ENCODE measurements at regions not wholly inside any gene's neighbourhood (a gene's known extent, or its start where the extent isn't known, plus 50 kb on each side); places are given as distances from the start of the nearest gene placed in this dataset.

DNA sequence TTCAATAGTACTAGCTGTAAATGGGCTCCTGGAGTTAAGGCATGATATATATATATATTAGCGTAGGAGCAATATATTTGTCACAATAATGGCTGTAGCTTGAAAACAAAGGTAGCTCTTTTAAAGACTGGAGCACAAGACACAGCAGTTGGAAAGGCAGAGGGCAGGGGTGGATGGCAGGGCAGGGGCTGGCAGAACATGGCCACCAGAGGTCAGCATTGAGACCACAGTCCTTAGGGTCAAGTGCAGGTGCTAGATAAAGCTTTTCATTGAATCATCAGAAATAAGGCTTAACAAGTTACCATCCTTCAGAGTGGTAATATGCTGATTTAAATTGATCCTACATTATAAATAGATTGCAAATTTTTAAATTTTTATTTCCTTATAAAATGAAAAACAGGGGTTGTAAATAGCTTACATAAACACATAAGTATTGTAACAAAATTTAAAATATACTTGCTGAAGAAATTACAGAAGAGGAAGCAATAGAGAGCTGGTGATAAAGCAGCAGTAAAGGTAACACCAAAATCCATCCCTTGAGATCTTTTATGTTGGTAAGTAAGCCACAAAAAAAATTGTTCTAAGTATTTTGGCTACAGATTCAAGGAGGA lies 161.2 kb upstream of the PIEZO2 start:
- no peak overlapping the region for H3K27ac ChIP-seq
- no peak for TF ChIP-seq ZFX (IDR thresholded peaks at IDR 0.05)
- TF ChIP-seq, protein P1, sequence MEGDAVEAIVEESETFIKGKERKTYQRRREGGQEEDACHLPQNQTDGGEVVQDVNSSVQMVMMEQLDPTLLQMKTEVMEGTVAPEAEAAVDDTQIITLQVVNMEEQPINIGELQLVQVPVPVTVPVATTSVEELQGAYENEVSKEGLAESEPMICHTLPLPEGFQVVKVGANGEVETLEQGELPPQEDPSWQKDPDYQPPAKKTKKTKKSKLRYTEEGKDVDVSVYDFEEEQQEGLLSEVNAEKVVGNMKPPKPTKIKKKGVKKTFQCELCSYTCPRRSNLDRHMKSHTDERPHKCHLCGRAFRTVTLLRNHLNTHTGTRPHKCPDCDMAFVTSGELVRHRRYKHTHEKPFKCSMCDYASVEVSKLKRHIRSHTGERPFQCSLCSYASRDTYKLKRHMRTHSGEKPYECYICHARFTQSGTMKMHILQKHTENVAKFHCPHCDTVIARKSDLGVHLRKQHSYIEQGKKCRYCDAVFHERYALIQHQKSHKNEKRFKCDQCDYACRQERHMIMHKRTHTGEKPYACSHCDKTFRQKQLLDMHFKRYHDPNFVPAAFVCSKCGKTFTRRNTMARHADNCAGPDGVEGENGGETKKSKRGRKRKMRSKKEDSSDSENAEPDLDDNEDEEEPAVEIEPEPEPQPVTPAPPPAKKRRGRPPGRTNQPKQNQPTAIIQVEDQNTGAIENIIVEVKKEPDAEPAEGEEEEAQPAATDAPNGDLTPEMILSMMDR (conservative IDR thresholded peaks at IDR 0.05) = peak; percentile 93

DNA sequence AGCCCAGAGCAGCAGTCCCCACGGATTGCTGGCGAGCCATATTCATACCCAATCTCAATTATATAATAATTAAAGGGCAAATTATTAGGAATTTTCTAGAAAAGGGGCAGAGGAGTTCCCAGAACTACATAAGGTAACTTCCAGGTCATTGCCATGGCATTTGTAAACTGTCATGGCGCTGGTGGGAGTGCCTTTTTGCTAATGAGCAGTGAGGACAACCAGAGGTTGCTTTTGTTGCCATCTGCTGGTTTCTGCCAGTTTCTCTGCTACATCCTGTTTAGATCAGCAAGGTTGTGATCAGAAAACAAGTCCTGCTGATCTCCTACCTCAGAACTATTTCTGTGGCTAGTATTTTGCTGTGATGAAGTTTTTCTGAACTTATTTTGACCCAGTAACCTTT lies 159.8 kb upstream of the PIEZO2 start:
- TF ChIP-seq, protein P1 (conservative IDR thresholded peaks at IDR 0.05) = peak; percentile 7; the same call in 1 of the 2 replicates
- no peak for TF ChIP-seq ZFX (IDR thresholded peaks at IDR 0.05)
- H3K27ac ChIP-seq = no peak overlapping the region

DNA sequence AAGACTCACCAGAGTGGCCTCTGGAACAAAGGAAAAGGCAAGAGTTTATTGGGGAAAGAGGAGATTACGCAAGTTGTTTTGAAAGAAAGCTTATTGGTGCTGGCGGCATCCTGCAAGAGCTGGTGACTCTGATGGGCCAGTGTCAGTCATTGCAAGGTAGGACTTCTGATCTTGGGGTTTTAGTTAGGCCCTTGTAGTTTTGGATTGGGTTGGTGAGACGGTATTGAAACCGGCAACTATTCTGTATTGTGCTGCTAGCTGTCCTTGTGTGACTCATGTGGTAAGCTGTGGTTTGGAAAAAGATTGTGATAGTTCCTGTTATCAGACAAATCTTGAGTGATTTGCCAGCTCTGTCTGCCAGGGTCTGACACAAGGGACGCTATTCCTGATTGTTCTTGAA lies 159.1 kb upstream of the PIEZO2 start:
- no peak for TF ChIP-seq ZFX (IDR thresholded peaks at IDR 0.05)
- TF ChIP-seq, protein P1 (conservative IDR thresholded peaks at IDR 0.05) = no peak
- no peak overlapping the region for H3K27ac ChIP-seq

DNA sequence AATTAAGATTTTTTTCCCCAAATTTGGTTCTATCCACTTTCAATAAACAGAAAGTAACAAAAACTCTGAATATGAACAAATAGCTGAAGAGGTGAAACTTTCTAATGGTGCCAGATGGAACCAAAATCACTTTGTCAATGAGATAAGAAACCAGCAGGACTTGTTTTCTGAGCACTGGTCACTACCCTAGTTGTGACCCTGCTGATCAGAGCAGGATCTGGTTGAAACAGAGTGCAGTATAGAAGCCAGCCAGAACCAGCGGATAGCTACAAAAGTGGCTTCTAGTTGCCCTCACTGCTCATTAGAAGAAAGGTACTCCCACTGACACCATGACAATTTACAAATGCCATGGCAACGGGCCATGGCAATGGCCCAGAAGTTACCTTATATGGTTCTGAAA lies 158.3 kb upstream of the PIEZO2 start:
- H3K27ac ChIP-seq = no peak overlapping the region; the same call in 1 of the 2 replicates
- TF ChIP-seq ZFX (IDR thresholded peaks at IDR 0.05) = no peak
- TF ChIP-seq, protein P1 (conservative IDR thresholded peaks at IDR 0.05) = no peak

DNA sequence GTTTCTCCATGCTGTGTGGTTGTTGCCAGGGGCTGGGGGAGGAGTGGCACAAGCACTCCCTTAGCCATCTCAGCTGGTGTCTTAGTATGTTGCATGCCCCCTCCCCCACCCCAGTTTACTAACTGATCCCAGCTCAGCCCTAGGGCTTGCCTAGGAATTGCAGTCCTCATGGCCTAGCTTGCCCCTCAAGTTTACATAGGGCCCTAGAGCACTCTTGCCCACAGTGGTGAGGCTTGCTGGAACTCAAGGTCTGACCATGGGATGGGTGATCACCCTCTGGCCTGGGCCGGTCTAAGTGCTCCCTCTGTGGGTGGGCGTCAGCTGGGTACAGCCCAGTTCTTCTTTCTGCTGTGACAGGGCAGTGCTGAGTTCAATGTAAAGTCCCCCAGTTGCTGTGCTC lies 156.1 kb upstream of the PIEZO2 start:
- TF ChIP-seq ZFX (IDR thresholded peaks at IDR 0.05) = no peak
- TF ChIP-seq, protein P1 (conservative IDR thresholded peaks at IDR 0.05) = no peak
- no peak overlapping the region for H3K27ac ChIP-seq

DNA sequence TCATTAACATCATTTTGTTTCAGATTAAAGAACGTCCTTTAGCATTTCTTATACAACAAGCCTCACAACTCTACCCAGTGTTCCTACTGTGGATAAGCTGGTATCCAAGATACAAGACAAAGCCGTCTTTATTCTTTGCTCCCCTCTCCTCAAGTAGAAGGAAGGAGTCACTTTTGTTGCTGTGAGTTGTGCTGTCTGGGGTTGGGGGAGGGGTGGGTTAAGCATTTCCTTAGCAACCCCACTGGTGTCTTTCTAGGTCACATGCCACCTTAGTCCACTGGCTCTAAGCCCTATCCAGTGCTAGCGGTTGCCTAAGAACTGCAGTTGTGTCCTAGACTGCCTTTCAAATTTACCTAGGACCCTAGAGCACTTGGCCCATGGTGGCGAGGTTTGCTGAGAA lies 155.6 kb upstream of the PIEZO2 start:
- no peak for TF ChIP-seq ZFX (IDR thresholded peaks at IDR 0.05)
- TF ChIP-seq, protein P1 (conservative IDR thresholded peaks at IDR 0.05) = no peak
- no peak overlapping the region for H3K27ac ChIP-seq

DNA sequence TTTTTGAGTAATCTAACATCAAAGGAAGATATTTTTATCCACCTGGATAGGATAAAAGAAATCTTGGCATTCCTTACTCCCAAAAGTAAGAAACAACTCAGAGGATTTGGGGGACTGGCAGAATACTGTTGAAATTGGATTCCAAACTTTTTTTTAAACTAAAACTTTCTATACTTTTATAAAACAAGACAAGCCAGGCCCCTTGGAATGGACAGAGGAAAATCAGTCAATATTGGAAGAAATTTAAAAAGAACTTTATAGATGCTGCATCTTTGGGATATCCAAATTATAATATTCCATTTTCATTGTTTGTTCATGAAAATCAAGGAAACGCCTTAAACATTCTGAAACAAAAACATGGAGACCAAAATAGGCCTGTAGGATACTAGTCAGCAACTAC lies 147.6 kb upstream of the PIEZO2 start:
- TF ChIP-seq ZFX (IDR thresholded peaks at IDR 0.05) = no peak
- TF ChIP-seq, protein P1 (conservative IDR thresholded peaks at IDR 0.05) = no peak
- no peak overlapping the region for H3K27ac ChIP-seq
